GM21825 (cell line): ENCODE measurements at regions not wholly inside any gene's neighbourhood (a gene's known extent, or its start where the extent isn't known, plus 50 kb on each side); places are given as distances from the start of the nearest gene placed in this dataset.
"Not testable (repeated sequence)": the region's sequence is repeated elsewhere in the genome, so short reads cannot be mapped to it uniquely, and the experiment has no call there.

Experiments
- ATAC-seq: cut with Tn5 transposase; IDR thresholded peaks from one replicate; pipeline ENCODE4 v1.9.1; 2021; ENCODE audit warnings: mild to moderate bottlenecking, moderate library complexity; ENCODE audit not compliant: unreplicated experiment

- no peak for ATAC-seq
Observed at GRCh38 chr2:15818318-15818753, 122.0 kb upstream of the MYCN start.

GRCh38 chr2:15818881-15819280 is 121.5 kb upstream of the MYCN start:
- no peak for ATAC-seq

- ATAC-seq: no peak
Observed at GRCh38 chr2:15819562-15820256, 120.6 kb upstream of the MYCN start.

- no peak for ATAC-seq
Observed at GRCh38 chr2:15820257-15820566, 120.1 kb upstream of the MYCN start.

GRCh38 chr2:15820927-15821326 is 119.4 kb upstream of the MYCN start:
- no peak for ATAC-seq

- ATAC-seq: no peak
Observed at GRCh38 chr2:15822151-15823044, 118.0 kb upstream of the MYCN start.

- no peak for ATAC-seq
Observed at GRCh38 chr2:15823459-15824396, 116.6 kb upstream of the MYCN start.

- not testable (repeated sequence) for ATAC-seq
Observed at GRCh38 chr2:15824467-15824866, 115.9 kb upstream of the MYCN start.

- ATAC-seq: no peak
Observed at GRCh38 chr2:15825276-15825980, 114.9 kb upstream of the MYCN start.

- no peak for ATAC-seq
Observed at GRCh38 chr2:15826273-15826717, 114.1 kb upstream of the MYCN start.

- no peak for ATAC-seq
Observed at GRCh38 chr2:15827001-15827400, 113.3 kb upstream of the MYCN start.

- no peak for ATAC-seq
Observed at GRCh38 chr2:15828576-15828975, 111.8 kb upstream of the MYCN start.

GRCh38 chr2:15829091-15829801 is 111.1 kb upstream of the MYCN start:
- ATAC-seq: no peak

GRCh38 chr2:15829985-15830384 is 110.4 kb upstream of the MYCN start:
- ATAC-seq: no peak

- no peak for ATAC-seq
Observed at GRCh38 chr2:15830937-15831549, 109.3 kb upstream of the MYCN start.

- no peak for ATAC-seq
Observed at GRCh38 chr2:15832030-15832709, 108.2 kb upstream of the MYCN start.

- ATAC-seq: no peak
Observed at GRCh38 chr2:15832849-15833680, 107.3 kb upstream of the MYCN start.

GRCh38 chr2:15833731-15834130 is 106.6 kb upstream of the MYCN start:
- no peak for ATAC-seq
